Left colon (tissue), 2 donors: ENCODE measurements at regions not wholly inside any gene's neighbourhood (a gene's known extent, or its start where the extent isn't known, plus 50 kb on each side); places are given as distances from the start of the nearest gene placed in this dataset.

Experiments
- ATAC-seq: fragments of 200-7000 bp; cut with Tn5 transposase; one replicate; pipeline ENCODE4 v1.9.1; 2020; ENCODE audit warnings: mild to moderate bottlenecking, moderate library complexity
- DNase-seq, 2 donors: peaks; one replicate each; pipeline ENCODE4 v3.0.0-alpha.2; 2020
- intact Hi-C, 2 donors: fragments of 100-400 bp; cut with DNase I in 1 of 2; cut with micrococcal nuclease in 1 of 2; formaldehyde crosslinking; loops; one replicate each; pipeline versions ENCODE4 v1.11.2 to v1.14.0; 2022; cut with DNase I, micrococcal nuclease
- donor health status: DM: no; HTN: no; CAD: no.
- donor health status: DM: yes; HTN: yes; CAD: no.

- intact Hi-C loops: no loop called here
- no peak for DNase-seq
- no peak for ATAC-seq
Measured at GRCh38 chr5:110018509-110018908, 328.8 kb downstream of the MAN2A1 start.

DNA sequence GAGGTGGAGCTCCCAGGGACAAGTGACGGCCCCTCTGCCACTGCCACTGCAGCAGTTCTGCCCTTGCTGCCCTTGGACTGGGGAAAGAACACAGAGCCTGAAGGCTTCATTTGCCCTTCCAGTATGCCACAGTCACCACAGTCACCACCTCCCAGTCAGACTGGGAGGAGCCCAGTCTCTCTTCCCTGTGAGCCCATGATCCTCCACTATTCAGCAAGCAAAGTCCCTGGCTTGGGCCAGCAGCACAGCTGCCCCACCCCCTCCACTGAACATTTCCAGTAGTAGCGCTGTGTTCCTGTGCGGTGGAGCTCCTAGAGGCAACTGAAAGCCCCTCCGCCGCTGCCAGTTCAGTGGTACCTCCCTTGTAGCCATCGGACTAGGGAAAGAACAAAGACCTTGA, 329.4 kb downstream of the MAN2A1 start:
- DNase-seq: no peak
- intact Hi-C loops: no loop called here
- ATAC-seq: no peak

DNA sequence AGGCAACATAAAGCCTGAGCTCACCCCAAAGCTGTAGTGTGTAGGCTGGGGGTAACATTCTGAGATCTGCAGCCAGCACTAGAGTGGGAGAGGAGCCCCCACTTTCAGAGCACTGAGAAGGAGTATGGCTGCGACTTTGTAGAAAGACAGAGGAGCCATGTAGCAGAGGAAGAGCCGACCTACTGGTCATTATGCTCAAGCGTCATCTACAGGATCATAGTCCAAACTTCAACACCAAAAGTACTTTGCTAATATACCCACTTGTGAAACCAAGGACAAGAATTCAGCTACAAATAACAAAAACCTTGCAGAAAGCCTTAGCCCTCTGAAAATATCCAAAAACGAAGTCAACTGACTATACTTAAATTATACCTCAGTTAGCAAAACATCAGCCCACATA, 330.1 kb downstream of the MAN2A1 start:
- DNase-seq: no peak
- no peak for ATAC-seq
- intact Hi-C loops: no loop called here

DNA sequence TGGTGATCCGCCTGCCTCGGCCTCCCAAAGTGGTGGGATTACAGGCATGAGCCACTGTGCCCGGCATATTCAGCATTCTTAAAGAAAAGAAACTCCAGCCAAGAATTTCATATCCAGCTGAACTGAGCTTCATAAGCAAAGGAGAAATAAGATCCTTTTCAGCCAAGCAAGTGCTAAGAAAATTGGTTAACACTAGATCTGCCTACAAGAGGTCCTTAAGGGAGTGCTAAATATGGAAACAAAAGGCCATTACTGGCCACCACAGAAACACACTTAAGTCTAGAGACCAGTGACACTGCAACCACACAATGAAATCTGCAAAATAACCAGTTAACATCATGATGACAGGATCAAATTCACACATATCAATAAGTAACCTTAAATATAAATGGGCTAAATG, 331.5 kb downstream of the MAN2A1 start:
- ATAC-seq (no peak), DNase-seq (no peak)

DNA sequence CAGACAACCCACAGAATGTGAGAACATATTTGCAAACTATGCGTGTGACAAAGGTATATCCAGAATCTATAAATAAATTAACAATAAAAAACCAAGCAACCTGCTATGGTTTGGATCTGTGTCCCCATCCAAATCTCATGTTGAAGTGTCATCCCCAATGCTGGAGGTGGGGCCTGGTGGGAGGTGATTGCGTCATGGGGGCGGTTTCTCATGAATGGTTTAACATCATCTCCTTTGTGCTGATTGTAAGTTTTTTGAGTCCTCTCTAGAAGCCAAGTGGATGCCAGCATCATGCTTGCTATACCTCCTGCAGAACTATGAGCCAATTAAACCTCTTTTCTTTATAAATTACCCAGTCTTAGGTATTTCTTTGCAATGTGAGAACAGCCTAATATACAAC, 335.4 kb downstream of the MAN2A1 start:
- DNase-seq (no peak), ATAC-seq (no peak)
- intact Hi-C loops: no loop called here

More for the DNA sequence above, 331.5 kb downstream of the MAN2A1 start:
- intact Hi-C loops: no loop called here

GRCh38 chr5:110027527-110028322, 338.0 kb downstream of the MAN2A1 start:
- DNase-seq (no peak), ATAC-seq (no peak)
- intact Hi-C loops: no loop called here

GRCh38 chr5:110031402-110032140, 341.8 kb downstream of the MAN2A1 start:
- ATAC-seq (no peak), DNase-seq (no peak)
- intact Hi-C loops: no loop called here

DNA sequence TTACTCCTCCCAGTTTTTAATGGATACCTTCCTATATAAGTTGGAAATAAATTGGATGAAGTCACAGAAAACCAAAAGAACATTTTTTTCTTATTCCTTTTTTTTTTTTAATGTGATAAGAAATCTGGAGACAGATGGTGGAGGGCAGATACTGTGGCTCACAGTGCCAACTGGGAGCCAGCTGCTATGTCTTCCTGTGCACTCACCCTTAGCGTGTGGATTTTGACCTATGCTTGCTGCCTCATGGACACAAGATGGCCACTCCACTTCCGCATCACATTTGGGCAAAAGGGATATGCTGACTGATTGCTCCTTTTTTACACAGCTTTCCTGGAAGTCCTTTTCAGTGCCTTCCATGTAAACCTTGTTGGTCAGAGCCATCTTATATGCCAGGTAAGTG, 342.6 kb downstream of the MAN2A1 start:
- intact Hi-C loops: no loop called here
- no peak for ATAC-seq

DNA sequence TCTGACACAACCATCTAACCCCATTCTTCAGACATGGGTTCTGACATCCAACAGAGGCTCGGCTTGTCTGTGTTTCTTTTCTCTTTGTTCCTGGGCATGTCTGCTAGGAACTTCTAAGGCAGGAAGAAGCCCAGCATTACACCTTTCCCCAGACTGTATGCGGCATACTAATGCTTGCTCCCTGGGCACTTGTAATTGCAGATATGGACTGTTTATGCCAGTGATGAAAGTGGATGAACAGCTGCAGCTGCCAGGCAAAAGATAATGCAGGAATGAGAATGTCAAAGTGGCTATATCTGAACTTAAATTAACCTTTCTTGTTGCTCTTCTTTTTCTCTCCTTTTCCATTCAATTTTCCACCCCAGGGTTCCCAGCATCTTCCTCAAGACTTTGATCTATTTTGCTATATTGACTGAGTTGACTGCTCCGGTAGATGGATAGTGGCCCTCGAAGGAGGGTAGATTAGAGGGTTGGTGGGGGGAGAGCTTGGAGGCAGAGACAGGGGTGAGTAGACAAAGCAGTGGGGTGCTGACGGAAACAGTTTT, 344.4 kb downstream of the MAN2A1 start:
- DNase-seq: no peak
- no peak for ATAC-seq
- intact Hi-C loops: no loop called here

More for the DNA sequence above, 342.6 kb downstream of the MAN2A1 start:
- no peak for DNase-seq

- ATAC-seq (no peak), DNase-seq (no peak)
- intact Hi-C loops: no loop called here
Measured at GRCh38 chr5:110038297-110038997, 348.7 kb downstream of the MAN2A1 start.

DNA sequence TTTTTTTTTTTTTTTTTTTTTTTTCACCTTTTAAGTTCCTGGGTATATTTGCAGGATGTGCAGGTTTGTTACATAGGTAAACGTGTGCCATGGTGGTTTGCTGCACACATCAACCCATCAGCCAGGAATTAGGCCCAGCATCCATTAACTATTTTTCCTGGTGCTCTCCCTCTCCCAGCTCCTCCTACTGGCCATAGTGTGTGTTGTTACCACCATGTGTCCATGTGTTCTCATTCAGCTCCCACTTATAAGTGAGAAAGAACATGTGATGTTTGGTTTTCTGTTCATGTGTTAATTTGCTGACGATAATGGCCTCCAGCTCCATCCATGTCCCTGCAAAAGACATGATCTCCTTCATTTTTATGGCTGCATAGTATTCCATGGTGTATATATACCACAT, 350.5 kb downstream of the MAN2A1 start:
- ATAC-seq (no peak), DNase-seq (no peak)
- intact Hi-C loops: no loop called here

- intact Hi-C loops: no loop called here
- ATAC-seq (no peak), DNase-seq (no peak)
Measured at GRCh38 chr5:110043025-110043424, 353.3 kb downstream of the MAN2A1 start.

GRCh38 chr5:110045158-110045557, 355.4 kb downstream of the MAN2A1 start:
- ATAC-seq (no peak), DNase-seq (no peak)
- intact Hi-C loops: no loop called here

DNA sequence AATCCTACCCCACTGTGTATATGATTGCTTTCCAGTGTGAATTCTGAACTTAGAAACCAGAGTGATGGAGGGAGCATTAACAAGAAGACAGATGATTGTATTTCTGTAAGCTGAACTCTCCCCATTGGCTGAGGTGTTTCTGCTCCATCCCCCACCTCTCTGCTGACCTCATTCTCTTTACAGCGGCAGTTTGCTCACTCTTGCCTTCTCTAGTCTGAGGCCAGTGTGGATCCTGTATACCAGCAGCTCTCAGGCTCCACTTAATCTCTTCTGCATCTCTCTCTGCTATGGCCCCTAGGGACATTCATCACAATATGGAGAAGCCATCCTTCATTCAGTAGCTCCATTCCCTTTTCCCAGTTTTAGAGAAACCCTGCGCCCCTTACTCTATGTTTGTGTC, 358.8 kb downstream of the MAN2A1 start:
- DNase-seq (no peak), ATAC-seq (no peak)
- intact Hi-C loops: no loop called here

DNA sequence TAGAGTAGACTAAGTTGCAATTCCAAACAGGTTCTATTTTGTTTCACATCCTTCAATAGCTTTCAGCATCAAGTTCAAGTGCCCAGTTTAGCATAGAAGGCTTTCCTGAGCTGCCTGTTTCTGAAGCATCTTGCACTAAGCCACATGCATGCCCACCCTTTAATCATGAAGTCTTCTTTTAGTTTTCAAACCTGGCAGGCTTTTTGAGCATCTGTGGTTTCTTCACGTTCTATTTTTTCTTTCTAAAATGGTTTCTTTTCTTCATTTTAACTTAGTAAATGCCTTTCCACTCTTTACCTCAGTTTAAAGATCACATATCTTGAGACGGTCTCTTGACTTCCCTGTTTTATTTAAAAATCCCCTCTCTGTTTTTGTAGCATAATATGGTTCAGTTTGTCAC, 360.1 kb downstream of the MAN2A1 start:
- no peak for DNase-seq
- no peak for ATAC-seq
- intact Hi-C loops: no loop called here

DNA sequence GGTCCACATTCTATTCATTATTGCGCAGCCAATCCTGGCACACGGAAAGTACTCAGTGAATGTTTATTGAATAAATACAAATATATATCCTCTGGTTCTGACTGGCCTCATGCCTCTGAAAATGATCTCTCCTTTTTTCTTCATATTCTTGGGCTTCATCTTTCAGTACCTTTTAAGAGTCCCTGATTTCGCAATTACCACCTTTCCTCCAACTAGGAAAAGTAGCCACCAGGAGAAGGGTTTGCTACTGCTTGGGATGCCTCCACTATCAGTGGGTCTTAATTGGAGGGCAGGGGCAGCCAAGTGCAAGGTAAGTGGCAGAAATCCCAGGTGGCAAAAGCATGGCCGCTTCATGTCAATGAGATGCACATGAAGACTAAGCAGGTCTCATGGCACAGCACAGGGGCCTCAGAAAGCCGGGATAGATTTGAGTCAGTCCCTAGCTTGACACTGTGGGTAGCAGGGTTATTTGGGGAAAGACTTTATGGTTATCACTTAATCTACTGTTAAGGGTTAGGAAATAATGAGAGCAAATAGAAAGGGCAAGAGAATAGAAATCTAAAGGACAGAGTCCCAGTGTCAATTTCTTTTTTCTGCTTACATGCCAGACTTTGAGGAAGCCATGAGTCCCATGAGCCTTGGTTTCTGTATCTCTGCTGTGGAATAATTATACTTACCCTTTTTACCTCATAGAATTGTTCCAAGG, 361.1 kb downstream of the MAN2A1 start:
- ATAC-seq (no peak), DNase-seq (no peak)
- intact Hi-C loops: no loop called here

DNA sequence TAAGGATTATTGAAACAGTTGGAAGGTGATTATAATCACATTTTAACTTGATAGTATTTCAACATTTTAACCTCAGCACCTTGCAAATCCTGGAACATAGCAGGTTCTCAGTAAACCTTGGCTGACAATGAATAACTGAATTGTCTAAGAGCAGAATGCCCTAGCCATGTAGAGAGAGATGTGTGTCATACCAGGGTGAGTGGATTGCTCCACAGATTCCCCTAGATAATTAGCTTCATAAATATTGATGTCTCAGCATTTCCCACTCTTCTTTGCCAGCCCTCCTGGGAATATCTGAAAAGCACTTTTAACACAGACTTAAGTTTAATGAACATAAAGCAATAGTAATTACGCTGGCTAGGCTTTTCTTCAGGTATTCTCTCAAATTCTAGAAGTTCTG, 363.5 kb downstream of the MAN2A1 start:
- no peak for ATAC-seq
- intact Hi-C loops: no loop called here
- no peak for DNase-seq

DNA sequence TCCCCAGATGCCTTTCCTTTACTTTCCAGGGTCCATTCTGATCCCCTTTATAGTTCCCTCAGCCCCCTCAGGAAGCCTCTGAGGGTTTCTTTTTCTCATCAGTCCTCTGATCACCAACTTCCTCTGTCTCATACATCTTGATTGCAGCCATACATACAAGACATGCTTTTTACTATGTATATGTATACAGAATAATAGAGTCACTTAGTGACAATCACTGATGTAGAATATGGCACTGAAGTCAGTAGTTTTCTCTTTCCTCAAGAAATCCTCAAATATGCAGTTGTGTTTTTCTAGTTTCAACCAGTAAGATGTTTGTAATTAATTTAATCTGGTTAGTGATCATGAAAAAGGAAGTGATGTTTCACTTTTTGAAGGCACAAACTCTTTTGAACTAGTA, 364.1 kb downstream of the MAN2A1 start:
- DNase-seq (no peak), ATAC-seq (no peak)
- intact Hi-C loops: no loop called here

GRCh38 chr5:110054240-110054639, 364.5 kb downstream of the MAN2A1 start:
- ATAC-seq (no peak), DNase-seq (peak; percentile 24 to 28)
- intact Hi-C loops: no loop called here
